Erythroblast (primary cell): ENCODE measurements at regions not wholly inside any gene's neighbourhood (a gene's known extent, or its start where the extent isn't known, plus 50 kb on each side); places are given as distances from the start of the nearest gene placed in this dataset.

Source experiments
- GATA1 ChIP-seq: IDR thresholded peaks from 2 replicates; pipeline ENCODE4 v1.6.1; 2011; ENCODE audit warnings: low read depth, mild to moderate bottlenecking, control low read depth, low read length, moderate library complexity
- POLR2A ChIP-seq: IDR thresholded peaks from 2 replicates; pipeline ENCODE4 v1.6.1; 2011; ENCODE audit warnings: mild to moderate bottlenecking, low read length

DNA sequence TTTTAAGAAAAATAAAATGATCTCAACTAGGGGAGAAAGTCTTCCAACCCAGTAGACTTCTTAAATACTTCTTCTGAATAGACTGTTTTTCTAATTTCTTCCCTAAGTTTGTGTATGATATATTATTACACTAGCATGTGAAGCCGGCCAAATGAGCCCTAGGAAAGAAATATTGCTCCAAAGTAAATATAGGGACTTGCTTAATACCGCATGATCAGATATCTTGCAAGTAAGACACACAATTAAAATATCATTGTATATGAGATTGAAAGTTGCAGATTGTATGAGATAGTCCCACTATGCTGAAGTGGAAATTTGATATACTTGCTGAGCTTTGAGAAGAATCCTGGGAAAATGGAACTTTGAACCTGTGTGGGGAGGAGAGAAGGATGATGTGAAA, 225.7 kb downstream of the BAMBI start:
- TF ChIP-seq POLR2A (no peak), GATA1 (no peak)
